HepG2 (cell line): ENCODE measurements at regions not wholly inside any gene's neighbourhood (a gene's known extent, or its start where the extent isn't known, plus 50 kb on each side); places are given as distances from the start of the nearest gene placed in this dataset.

Experiments used
- KDM4B ChIP-seq: sonication (generic); formaldehyde crosslinking; IDR thresholded peaks from 2 replicates; pipeline ENCODE4 v1.4.0; 2020; ENCODE audit warnings: missing genetic modification reagents
- ZNF747 ChIP-seq: sonication (generic); formaldehyde crosslinking; IDR thresholded peaks from 2 replicates; pipeline ENCODE4 v1.8.1; 2023; ENCODE audit warnings: missing genetic modification reagents, mild to moderate bottlenecking, borderline replicate concordance
- TF ChIP-seq, protein P1 (sequence below): sonication (generic); formaldehyde crosslinking; IDR thresholded peaks from 2 replicates; pipeline ENCODE4 v1.5.0; 2020; ENCODE audit warnings: mild to moderate bottlenecking, missing genetic modification reagents, borderline replicate concordance

- TF ChIP-seq, protein P1, sequence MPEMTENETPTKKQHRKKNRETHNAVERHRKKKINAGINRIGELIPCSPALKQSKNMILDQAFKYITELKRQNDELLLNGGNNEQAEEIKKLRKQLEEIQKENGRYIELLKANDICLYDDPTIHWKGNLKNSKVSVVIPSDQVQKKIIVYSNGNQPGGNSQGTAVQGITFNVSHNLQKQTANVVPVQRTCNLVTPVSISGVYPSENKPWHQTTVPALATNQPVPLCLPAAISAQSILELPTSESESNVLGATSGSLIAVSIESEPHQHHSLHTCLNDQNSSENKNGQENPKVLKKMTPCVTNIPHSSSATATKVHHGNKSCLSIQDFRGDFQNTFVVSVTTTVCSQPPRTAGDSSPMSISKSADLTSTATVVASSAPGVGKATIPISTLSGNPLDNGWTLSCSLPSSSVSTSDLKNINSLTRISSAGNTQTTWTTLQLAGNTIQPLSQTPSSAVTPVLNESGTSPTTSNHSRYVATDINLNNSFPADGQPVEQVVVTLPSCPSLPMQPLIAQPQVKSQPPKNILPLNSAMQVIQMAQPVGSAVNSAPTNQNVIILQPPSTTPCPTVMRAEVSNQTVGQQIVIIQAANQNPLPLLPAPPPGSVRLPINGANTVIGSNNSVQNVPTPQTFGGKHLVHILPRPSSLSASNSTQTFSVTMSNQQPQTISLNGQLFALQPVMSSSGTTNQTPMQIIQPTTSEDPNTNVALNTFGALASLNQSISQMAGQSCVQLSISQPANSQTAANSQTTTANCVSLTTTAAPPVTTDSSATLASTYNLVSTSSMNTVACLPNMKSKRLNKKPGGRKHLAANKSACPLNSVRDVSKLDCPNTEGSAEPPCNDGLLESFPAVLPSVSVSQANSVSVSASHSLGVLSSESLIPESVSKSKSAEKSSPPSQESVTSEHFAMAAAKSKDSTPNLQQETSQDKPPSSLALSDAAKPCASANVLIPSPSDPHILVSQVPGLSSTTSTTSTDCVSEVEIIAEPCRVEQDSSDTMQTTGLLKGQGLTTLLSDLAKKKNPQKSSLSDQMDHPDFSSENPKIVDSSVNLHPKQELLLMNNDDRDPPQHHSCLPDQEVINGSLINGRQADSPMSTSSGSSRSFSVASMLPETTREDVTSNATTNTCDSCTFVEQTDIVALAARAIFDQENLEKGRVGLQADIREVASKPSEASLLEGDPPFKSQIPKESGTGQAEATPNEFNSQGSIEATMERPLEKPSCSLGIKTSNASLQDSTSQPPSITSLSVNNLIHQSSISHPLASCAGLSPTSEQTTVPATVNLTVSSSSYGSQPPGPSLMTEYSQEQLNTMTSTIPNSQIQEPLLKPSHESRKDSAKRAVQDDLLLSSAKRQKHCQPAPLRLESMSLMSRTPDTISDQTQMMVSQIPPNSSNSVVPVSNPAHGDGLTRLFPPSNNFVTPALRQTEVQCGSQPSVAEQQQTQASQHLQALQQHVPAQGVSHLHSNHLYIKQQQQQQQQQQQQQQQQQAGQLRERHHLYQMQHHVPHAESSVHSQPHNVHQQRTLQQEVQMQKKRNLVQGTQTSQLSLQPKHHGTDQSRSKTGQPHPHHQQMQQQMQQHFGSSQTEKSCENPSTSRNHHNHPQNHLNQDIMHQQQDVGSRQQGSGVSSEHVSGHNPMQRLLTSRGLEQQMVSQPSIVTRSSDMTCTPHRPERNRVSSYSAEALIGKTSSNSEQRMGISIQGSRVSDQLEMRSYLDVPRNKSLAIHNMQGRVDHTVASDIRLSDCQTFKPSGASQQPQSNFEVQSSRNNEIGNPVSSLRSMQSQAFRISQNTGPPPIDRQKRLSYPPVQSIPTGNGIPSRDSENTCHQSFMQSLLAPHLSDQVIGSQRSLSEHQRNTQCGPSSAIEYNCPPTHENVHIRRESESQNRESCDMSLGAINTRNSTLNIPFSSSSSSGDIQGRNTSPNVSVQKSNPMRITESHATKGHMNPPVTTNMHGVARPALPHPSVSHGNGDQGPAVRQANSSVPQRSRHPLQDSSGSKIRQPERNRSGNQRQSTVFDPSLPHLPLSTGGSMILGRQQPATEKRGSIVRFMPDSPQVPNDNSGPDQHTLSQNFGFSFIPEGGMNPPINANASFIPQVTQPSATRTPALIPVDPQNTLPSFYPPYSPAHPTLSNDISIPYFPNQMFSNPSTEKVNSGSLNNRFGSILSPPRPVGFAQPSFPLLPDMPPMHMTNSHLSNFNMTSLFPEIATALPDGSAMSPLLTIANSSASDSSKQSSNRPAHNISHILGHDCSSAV (CRISPR knock-in tag): no peak
- TF ChIP-seq KDM4B (CRISPR knock-in tag) (no peak), ZNF747 (no peak)
Measured at GRCh38 chr2:12269041-12269972, 447.4 kb upstream of the TRIB2 start (continued).
